WI38 (cell line): ENCODE measurements at regions not wholly inside any gene's neighbourhood (a gene's known extent, or its start where the extent isn't known, plus 50 kb on each side); places are given as distances from the start of the nearest gene placed in this dataset.
"Not testable (repeated sequence)": the region's sequence is repeated elsewhere in the genome, so short reads cannot be mapped to it uniquely, and the experiment has no call there.

Source experiments
- H3K4me3 ChIP-seq: 2 replicates; pipeline ENCODE4 v1.5.1; 2011; ENCODE audit warnings: low read depth, mild to moderate bottlenecking, control low read depth, low read length
- CTCF ChIP-seq: IDR thresholded peaks from 2 replicates; pipeline ENCODE4 v1.5.1; 2012; ENCODE audit warnings: low read depth, mild to moderate bottlenecking, control low read depth, low read length

- TF ChIP-seq CTCF: no peak
- H3K4me3 ChIP-seq: no peak overlapping the region
Observed at GRCh38 chr16:60641067-60641665, 1395.1 kb downstream of the CDH8 start.

GRCh38 chr16:60640038-60640437 lies 1396.2 kb downstream of the CDH8 start:
- H3K4me3 ChIP-seq: no peak overlapping the region
- TF ChIP-seq CTCF: no peak

- not testable (repeated sequence) for H3K4me3 ChIP-seq
Observed at GRCh38 chr16:60636636-60637035, 1399.6 kb downstream of the CDH8 start.

- H3K4me3 ChIP-seq: no peak overlapping the region
- TF ChIP-seq CTCF: no peak
Observed at GRCh38 chr16:60636117-60636516, 1400.1 kb downstream of the CDH8 start.

GRCh38 chr16:60635548-60635947 lies 1400.7 kb downstream of the CDH8 start:
- TF ChIP-seq CTCF: no peak
- no peak overlapping the region for H3K4me3 ChIP-seq

GRCh38 chr16:60611844-60612243 lies 1424.4 kb downstream of the CDH8 start:
- TF ChIP-seq CTCF: no peak

GRCh38 chr16:60608971-60609370 lies 1427.3 kb downstream of the CDH8 start:
- TF ChIP-seq CTCF: no peak
- H3K4me3 ChIP-seq: no peak overlapping the region

More at GRCh38 chr16:60611844-60612243, 1424.4 kb downstream of the CDH8 start:
- no peak overlapping the region for H3K4me3 ChIP-seq

- H3K4me3 ChIP-seq: not testable (repeated sequence)
Observed at GRCh38 chr16:60605652-60606051, 1430.6 kb downstream of the CDH8 start.
